H1 (cell line): ENCODE measurements at regions not wholly inside any gene's neighbourhood (a gene's known extent, or its start where the extent isn't known, plus 50 kb on each side); places are given as distances from the start of the nearest gene placed in this dataset.

Experiments used
- CTCF ChIA-PET: fragments of 300-600 bp; sonication (Branson Sonifier 250); formaldehyde crosslinking; loops from one replicate; lab custom pipeline; 2021; ENCODE audit not compliant: partially characterized antibody; lab: Charles Lee
- POLR2A ChIA-PET: fragments of 300-600 bp; sonication (Branson Sonifier 250); formaldehyde crosslinking; loops from one replicate; lab custom pipeline; 2021; ENCODE audit warnings: inconsistent platforms; ENCODE audit not compliant: partially characterized antibody; lab: Charles Lee
- DNase-seq, 2 experiments: peaks; one replicate each; pipeline versions ENCODE4 v3.0.0 to v3.0.0-alpha.2; 2010 to 2022; ENCODE audit warnings: low spot score in 2 of 2, low read depth in 1 of 2, mixed read lengths in 1 of 2
- FAIRE-seq: peaks from 2 replicates; lab custom pipeline; 2011; peaks lifted over from hg19 to GRCh38; lab: Jason Lieb, UNC
- H2AFZ ChIP-seq: 2 replicates; pipeline ENCODE4 v1.8.1; 2012; ENCODE audit warnings: low read length, inconsistent platforms
- H2AK5ac ChIP-seq: 2 replicates; pipeline ENCODE4 v1.6.1; 2013; ENCODE audit warnings: low read depth, low read length
- H2BK120ac ChIP-seq: replicated peaks from 2 replicates; pipeline ENCODE3; 2013; ENCODE audit warnings: low read depth, low read length, inconsistent platforms
- H2BK12ac ChIP-seq: 2 replicates; pipeline ENCODE4 v1.6.1; 2013; ENCODE audit warnings: low read depth, low read length
- H2BK15ac ChIP-seq: 2 replicates; pipeline ENCODE4 v1.6.1; 2013; ENCODE audit warnings: low read length
- H2BK20ac ChIP-seq: 2 replicates; pipeline ENCODE4 v1.6.1; 2013; ENCODE audit warnings: low read length
- H2BK5ac ChIP-seq: 2 replicates; pipeline ENCODE4 v1.6.1; 2013; ENCODE audit warnings: low read depth, low read length
- H3K14ac ChIP-seq: 2 replicates; pipeline ENCODE4 v1.6.1; 2013; ENCODE audit warnings: inconsistent platforms; ENCODE audit not compliant: insufficient read length
- H3K18ac ChIP-seq: 2 replicates; pipeline ENCODE4 v1.6.1; 2013; ENCODE audit warnings: low read length; ENCODE audit errors: extremely low read depth
- H3K23ac ChIP-seq: 2 replicates; pipeline ENCODE4 v1.6.1; 2013; ENCODE audit warnings: inconsistent platforms; ENCODE audit not compliant: insufficient read length
- H3K23me2 ChIP-seq: 2 replicates; pipeline ENCODE4 v1.6.1; 2013; ENCODE audit warnings: low read depth, low read length
- H3K27ac ChIP-seq: 2 replicates; pipeline ENCODE4 v1.6.1; 2011; ENCODE audit warnings: low read depth, low read length, inconsistent platforms
- H3K27me3 ChIP-seq, 4 experiments: replicated peaks in 1 of 4; 1 replicate in 1 of 4; 2 replicates in 3 of 4; pipeline versions ENCODE4 v1.6.1 to v1.8.1; 2011 to 2013; ENCODE audit warnings: low read length in 3 of 4, mild to moderate bottlenecking in 3 of 4, inconsistent platforms in 2 of 4, mixed read lengths in 2 of 4, moderate library complexity in 1 of 4; ENCODE audit not compliant: control insufficient read depth in 3 of 4, insufficient read depth in 3 of 4; ENCODE audit errors: extremely low read depth in 1 of 4
- H3K36me3 ChIP-seq, 4 experiments: 2 replicates each; pipeline versions ENCODE4 v1.6.1 to v1.8.1; 2011 to 2013; ENCODE audit warnings: mild to moderate bottlenecking in 4 of 4, low read length in 3 of 4, moderate library complexity in 2 of 4, control low read depth in 1 of 4, inconsistent platforms in 1 of 4; ENCODE audit not compliant: insufficient read depth in 4 of 4, control insufficient read depth in 2 of 4
- H3K4ac ChIP-seq: replicated peaks from 2 replicates; pipeline ENCODE3; 2013; ENCODE audit warnings: low read length, low read depth, mixed read lengths, inconsistent platforms; ENCODE audit not compliant: insufficient read length
- H3K4me1 ChIP-seq, 4 experiments: replicated peaks in 1 of 4; 1 replicate in 1 of 4; 2 replicates in 3 of 4; pipeline versions ENCODE4 v1.6.1 to v1.8.1; 2011 to 2013; ENCODE audit warnings: low read length in 3 of 4, inconsistent platforms in 2 of 4, mixed read lengths in 1 of 4; ENCODE audit not compliant: insufficient read depth in 4 of 4, control insufficient read depth in 3 of 4
- H3K4me2 ChIP-seq, 2 experiments: 2 replicates each; pipeline versions ENCODE4 v1.6.1 to v1.8.1; 2011 to 2013; ENCODE audit warnings: low read depth in 2 of 2, low read length in 2 of 2, control low read depth in 1 of 2, inconsistent platforms in 1 of 2, mild to moderate bottlenecking in 1 of 2; ENCODE audit not compliant: insufficient read depth in 1 of 2
- H3K4me3 ChIP-seq, 4 experiments: fragments of 200-600, 300-600 bp in 1 of 4; sonication (generic), shearing (Covaris generic), sonication (Bioruptor Twin) in 1 of 4; 2 replicates each; pipeline versions ENCODE4 v1.5.1 to v1.8.1; 2011 to 2016; ENCODE audit warnings: low read length in 4 of 4, low read depth in 3 of 4, control low read depth in 2 of 4, inconsistent platforms in 2 of 4, mild to moderate bottlenecking in 2 of 4, mixed read lengths in 1 of 4, moderate library complexity in 1 of 4; ENCODE audit not compliant: insufficient read depth in 2 of 4; ENCODE audit errors: extremely low read depth in 1 of 4
- H3K56ac ChIP-seq: replicated peaks from 2 replicates; pipeline ENCODE3; 2013; ENCODE audit warnings: low read depth, mild to moderate bottlenecking, mixed read lengths, low read length, inconsistent platforms; ENCODE audit not compliant: insufficient read length
- H3K79me1 ChIP-seq: 2 replicates; pipeline ENCODE4 v1.6.1; 2013; ENCODE audit warnings: low read depth, low read length, control low read depth
- H3K79me2 ChIP-seq, 2 experiments: 2 replicates each; pipeline versions ENCODE4 v1.6.1 to v1.8.1; 2012 to 2013; ENCODE audit warnings: low read length in 2 of 2, mild to moderate bottlenecking in 2 of 2, inconsistent platforms in 1 of 2; ENCODE audit not compliant: insufficient read depth in 2 of 2, control insufficient read depth in 1 of 2
- H3K9ac ChIP-seq, 4 experiments: replicated peaks in 1 of 4; 1 replicate in 1 of 4; 2 replicates in 3 of 4; pipeline versions ENCODE4 v1.6.1 to v1.8.1; 2011 to 2013; ENCODE audit warnings: low read depth in 3 of 4, low read length in 3 of 4, control low read depth in 2 of 4, mild to moderate bottlenecking in 2 of 4, moderate library complexity in 2 of 4, inconsistent platforms in 1 of 4; ENCODE audit errors: extremely low read depth in 1 of 4
- H3K9me3 ChIP-seq, 2 experiments: 2 replicates each; pipeline versions ENCODE4 v1.6.1 to v1.8.1; 2012 to 2013; ENCODE audit warnings: mild to moderate bottlenecking in 2 of 2, moderate library complexity in 2 of 2, control low read depth in 1 of 2, inconsistent platforms in 1 of 2, low read depth in 1 of 2, low read length in 1 of 2, mixed read lengths in 1 of 2; ENCODE audit not compliant: insufficient read depth in 2 of 2
- H4K20me1 ChIP-seq, 2 experiments: replicated peaks in 1 of 2; 2 replicates each; pipeline versions ENCODE3 to v1.8.1; 2011 to 2013; ENCODE audit warnings: inconsistent platforms in 2 of 2, low read length in 2 of 2, mild to moderate bottlenecking in 1 of 2; ENCODE audit not compliant: insufficient read depth in 2 of 2, control insufficient read depth in 1 of 2
- H4K5ac ChIP-seq: 2 replicates; pipeline ENCODE4 v1.6.1; 2013; ENCODE audit warnings: low read length, low read depth, mixed read lengths, inconsistent platforms; ENCODE audit not compliant: insufficient read length
- H4K8ac ChIP-seq: 2 replicates; pipeline ENCODE4 v1.8.0; 2013; ENCODE audit warnings: mild to moderate bottlenecking, moderate library complexity, low read length, inconsistent platforms; ENCODE audit not compliant: insufficient read depth; ENCODE audit errors: extremely low read depth
- H4K91ac ChIP-seq: replicated peaks from 2 replicates; pipeline ENCODE3; 2013; ENCODE audit warnings: low read length, mixed read lengths, inconsistent platforms; ENCODE audit not compliant: insufficient read length
- CHD2 ChIP-seq: IDR thresholded peaks from 2 replicates; pipeline ENCODE4 v1.6.1; 2012; ENCODE audit warnings: low read length, improper control_type of control experiment
- E2F6 ChIP-seq: IDR thresholded peaks from 2 replicates; pipeline ENCODE4 v1.6.1; 2012; ENCODE audit warnings: inconsistent platforms
- SP2 ChIP-seq: IDR thresholded peaks from 2 replicates; pipeline ENCODE4 v1.6.1; 2012; ENCODE audit warnings: mild to moderate bottlenecking, low read length, inconsistent platforms
- TCF12 ChIP-seq: IDR thresholded peaks from 2 replicates; pipeline ENCODE4 v1.6.1; 2011; ENCODE audit warnings: low read depth, mild to moderate bottlenecking, low read length
- WGBS, 2 experiments: shearing (Covaris generic) in 1 of 2; methylation state at CpG; one replicate each; pipeline versions ENCODE4 v1.1.6 to v1.1.7; 2013 to 2015; ENCODE audit warnings: low lambda C conversion rate in 2 of 2, mixed read lengths in 2 of 2, inconsistent platforms in 1 of 2, low coverage in 1 of 2, missing lambda C conversion rate in 1 of 2; ENCODE audit not compliant: insufficient replicate concordance in 2 of 2, insufficient coverage in 1 of 2, insufficient read length in 1 of 2; ENCODE audit errors: extremely low coverage in 1 of 2, missing lambda C conversion rate in 1 of 2; 5-methylcytosine and 5-hydroxymethylcytosine counted together

GRCh38 chr10:10959666-10960065, 58.0 kb upstream of the CELF2 start:
- 90% methylated on average over 3 of the region's 3 CpGs; no CpG with 5 or more reads in 1 of the 2 experiments for WGBS, 2 experiments
- Histone ChIP-seq H3K18ac (no peak overlapping the region), H4K91ac (no peak overlapping the region), H3K4me1 (peaks cover 0 to 4% (median 1%) of the 10 kb centered on the region in 4 experiments; a peak in 2 of 7 replicates), H3K36me3 (no peaks in the 10 kb centered on the region), H4K5ac (no peak overlapping the region), H3K27me3 (no peaks in the 10 kb centered on the region), H4K8ac (no peak overlapping the region), H2AK5ac (no peak overlapping the region), H2AFZ (no peak overlapping the region), H3K56ac (no peak overlapping the region), H3K4me2 (no peak overlapping the region), H3K14ac (no peak overlapping the region), H2BK120ac (no peak overlapping the region), H2BK15ac (no peak overlapping the region), H3K79me2 (no peaks in the 10 kb centered on the region), H3K9me3 (no peaks in the 10 kb centered on the region), H3K4me3 (no peak overlapping the region), H2BK5ac (no peak overlapping the region), H4K20me1 (no peaks in the 10 kb centered on the region), H3K4ac (no peak overlapping the region), H3K27ac (no peak overlapping the region), H3K9ac (no peak overlapping the region), H3K23me2 (no peaks in the 10 kb centered on the region), H2BK12ac (no peak overlapping the region), H3K79me1 (no peaks in the 10 kb centered on the region), H2BK20ac (no peak overlapping the region), H3K23ac (no peak overlapping the region)
- POLR2A ChIA-PET = no interaction called here
- DNase-seq (no peak), FAIRE-seq (no peak)
- CTCF ChIA-PET = interaction anchor here (0.9 kb wide), 1 partner anchor 9 kb away, joined by 4 read pairs; no protein-coding TSS in a partner anchor
- TF ChIP-seq E2F6 (no peak), SP2 (no peak), CHD2 (no peak), TCF12 (no peak)
